ENCODE measurements at regions not wholly inside any gene's neighbourhood (a gene's known extent, or its start where the extent isn't known, plus 50 kb on each side); places are given as distances from the start of the nearest gene placed in this dataset.

GRCh38 chr12:131275824-131276223, 322.1 kb downstream of the ADGRD1 start:
- TF ChIP-seq CTCF (conservative IDR thresholded peaks at IDR 0.05): no peak
- no peak for TF ChIP-seq ZFX (IDR thresholded peaks at IDR 0.05)
